Activated CD4-positive, alpha-beta T cell treated with anti-CD3 and anti-CD28 coated beads, Interleukin-2, amount 50 U/mL, for 4 hours (primary cell): ENCODE measurements at regions not wholly inside any gene's neighbourhood (a gene's known extent, or its start where the extent isn't known, plus 50 kb on each side); places are given as distances from the start of the nearest gene placed in this dataset.

ENCODE experiments used
- DNase-seq, 2 experiments: peaks; one replicate each; pipeline ENCODE4 v3.0.0-alpha.2; 2020

- no peak for DNase-seq
Measured at GRCh38 chr1:228850141-228851100, 115.1 kb downstream of the RHOU start.

- DNase-seq, result no peak
Measured at GRCh38 chr1:228851193-228851592, 115.9 kb downstream of the RHOU start.

GRCh38 chr1:228851618-228852017 lies 116.3 kb downstream of the RHOU start:
- no peak for DNase-seq

GRCh38 chr1:228852024-228852423 lies 116.7 kb downstream of the RHOU start:
- DNase-seq, result no peak

- DNase-seq, result no peak
Measured at GRCh38 chr1:228852511-228853088, 117.3 kb downstream of the RHOU start.

GRCh38 chr1:228853191-228853590 lies 117.9 kb downstream of the RHOU start:
- no peak for DNase-seq

- DNase-seq, result no peak
Measured at GRCh38 chr1:228853637-228854036, 118.4 kb downstream of the RHOU start.

- no peak for DNase-seq
Measured at GRCh38 chr1:228854907-228855306, 119.6 kb downstream of the RHOU start.

GRCh38 chr1:228857611-228858010 lies 122.3 kb downstream of the RHOU start:
- no peak for DNase-seq

- no peak for DNase-seq
Measured at GRCh38 chr1:228860911-228861831, 125.9 kb downstream of the RHOU start.

- no peak for DNase-seq
Measured at GRCh38 chr1:228861832-228862180, 126.5 kb downstream of the RHOU start.

- no peak for DNase-seq
Measured at GRCh38 chr1:228862542-228863505, 127.5 kb downstream of the RHOU start.

GRCh38 chr1:228863776-228864175 lies 128.5 kb downstream of the RHOU start:
- no peak for DNase-seq

GRCh38 chr1:228865627-228866330 lies 130.5 kb downstream of the RHOU start:
- DNase-seq, result no peak

- no peak for DNase-seq
Measured at GRCh38 chr1:228866468-228866867, 131.2 kb downstream of the RHOU start.

- DNase-seq, result no peak
Measured at GRCh38 chr1:228867108-228867950, 132.1 kb downstream of the RHOU start.

- DNase-seq, result no peak
Measured at GRCh38 chr1:228867951-228868730, 132.9 kb downstream of the RHOU start.

- DNase-seq, result no peak
Measured at GRCh38 chr1:228868731-228869024, 133.4 kb downstream of the RHOU start.

- DNase-seq, result no peak
Measured at GRCh38 chr1:228869312-228869824, 134.1 kb downstream of the RHOU start.
